OCI-LY3 (cell line): ENCODE measurements at regions not wholly inside any gene's neighbourhood (a gene's known extent, or its start where the extent isn't known, plus 50 kb on each side); places are given as distances from the start of the nearest gene placed in this dataset.

Experiments used
- H2AFZ ChIP-seq: fragments of 200-600, 300-600 bp; shearing (Covaris generic); 2 replicates; pipeline ENCODE4 v1.6.0; 2014; ENCODE audit warnings: antibody characterized with exemption, low read depth, low read length
- H3K27ac ChIP-seq: fragments of 200-600, 300-600 bp; sonication (generic); 2 replicates; pipeline ENCODE4 v1.5.1; 2014; ENCODE audit warnings: mild to moderate bottlenecking, low read length, moderate library complexity, mixed read lengths
- H3K27me3 ChIP-seq: fragments of 200-600, 300-600 bp; sonication (generic); 2 replicates; pipeline ENCODE4 v1.6.1; 2014; ENCODE audit warnings: low read depth, low read length, mixed read lengths
- H3K36me3 ChIP-seq: fragments of 200-600, 300-600 bp; sonication (generic); replicated peaks from 2 replicates; pipeline ENCODE3; 2014; ENCODE audit warnings: low read depth, low read length, mixed read lengths
- H3K4me1 ChIP-seq: fragments of 300-600, 200-600 bp; sonication (generic); 2 replicates; pipeline ENCODE4 v1.6.1; 2014; ENCODE audit warnings: low read length, mixed read lengths
- H3K4me2 ChIP-seq: fragments of 200-600, 300-600 bp; sonication (generic); 2 replicates; pipeline ENCODE4 v1.6.1; 2014; ENCODE audit warnings: low read length, mixed read lengths
- H3K4me3 ChIP-seq: fragments of 300-600, 200-600 bp; sonication (generic); 2 replicates; pipeline ENCODE4 v1.5.1; 2014; ENCODE audit warnings: antibody characterized with exemption, mild to moderate bottlenecking, low read length, moderate library complexity
- H3K79me2 ChIP-seq: fragments of 300-600, 200-600 bp; shearing (Covaris generic); 2 replicates; pipeline ENCODE4 v1.6.1; 2014; ENCODE audit warnings: mild to moderate bottlenecking, low read length, mixed read lengths
- H3K9ac ChIP-seq: fragments of 300-600, 200-600 bp; shearing (Covaris generic); 2 replicates; pipeline ENCODE4 v1.6.0; 2014; ENCODE audit warnings: mild to moderate bottlenecking, low read length, moderate library complexity
- H3K9me3 ChIP-seq: fragments of 200-600, 300-600 bp; shearing (Covaris generic); 2 replicates; pipeline ENCODE4 v1.6.1; 2014; ENCODE audit warnings: low read length, mixed read lengths; ENCODE audit not compliant: insufficient read depth
- H4K20me1 ChIP-seq: fragments of 200-600, 300-600 bp; sonication (generic); 2 replicates; pipeline ENCODE4 v1.6.1; 2016; ENCODE audit warnings: low read length, mixed read lengths; ENCODE audit not compliant: insufficient read depth
- EZH2phosphoT487 ChIP-seq: fragments of 200-600 bp; shearing (Covaris generic); IDR thresholded peaks from 2 replicates; pipeline ENCODE4 v1.6.1; 2018; ENCODE audit warnings: antibody characterized with exemption, mixed run types, low read depth
- TF ChIP-seq, protein P1 (sequence below): fragments of 200-600, 300-600 bp; sonication (generic); IDR thresholded peaks from 2 replicates; pipeline ENCODE4 v1.5.1; 2014; ENCODE audit warnings: antibody characterized with exemption, low read length, low read depth

DNA sequence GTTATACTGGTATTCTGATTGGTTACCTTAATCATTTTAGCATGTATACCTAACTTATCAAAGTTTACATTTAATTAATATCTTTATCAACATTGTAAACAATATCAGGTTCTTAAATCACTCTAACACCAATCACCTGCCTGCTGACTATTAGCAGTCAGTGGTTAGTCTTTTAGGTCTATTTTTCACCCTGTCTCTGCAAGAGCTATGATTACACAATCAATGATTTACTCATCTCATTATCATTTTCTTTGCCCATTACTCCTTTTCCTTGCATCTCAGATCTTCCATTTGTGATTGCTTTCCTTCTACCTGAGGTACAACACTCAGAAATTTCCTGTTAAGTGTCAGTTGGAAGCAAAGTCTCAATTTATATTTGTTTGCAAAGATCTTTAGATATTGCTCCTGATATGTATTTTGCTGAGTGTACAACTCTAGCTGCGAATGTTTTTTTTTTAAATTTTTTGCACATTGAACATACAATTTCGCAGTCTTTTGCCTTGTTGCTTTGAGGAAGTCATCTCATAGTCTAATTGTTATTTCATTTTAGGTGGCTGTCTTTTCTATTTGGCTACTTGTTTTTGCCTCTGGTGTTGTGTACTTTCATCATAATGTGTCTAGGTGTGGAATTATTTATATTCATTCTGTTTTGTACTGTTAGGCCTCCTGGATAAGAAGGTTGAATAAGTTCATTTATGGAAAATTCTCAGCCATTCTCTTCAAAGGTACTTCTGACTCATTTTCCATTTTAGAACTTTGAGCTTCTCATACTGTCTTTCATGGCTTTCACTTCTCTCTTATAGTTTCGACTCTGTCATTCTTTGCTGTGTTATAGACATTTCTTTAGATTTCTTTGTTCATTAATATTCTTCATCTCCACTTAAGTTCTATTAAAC lies 104.9 kb upstream of the CEP162 start:
- no peaks in the 10 kb centered on the region for H3K9me3 ChIP-seq
- peak overlapping the region; percentile 67 for H3K4me2 ChIP-seq
- H3K27me3 ChIP-seq = no peaks in the 10 kb centered on the region
- peak overlapping the region; percentile 88 for H3K27ac ChIP-seq
- H2AFZ ChIP-seq = peak overlapping the region; percentile 60
- H3K36me3 ChIP-seq = peaks cover 5% of the 10 kb centered on the region
- no peaks in the 10 kb centered on the region for H4K20me1 ChIP-seq
- no peaks in the 10 kb centered on the region for H3K79me2 ChIP-seq
- TF ChIP-seq, protein P1, sequence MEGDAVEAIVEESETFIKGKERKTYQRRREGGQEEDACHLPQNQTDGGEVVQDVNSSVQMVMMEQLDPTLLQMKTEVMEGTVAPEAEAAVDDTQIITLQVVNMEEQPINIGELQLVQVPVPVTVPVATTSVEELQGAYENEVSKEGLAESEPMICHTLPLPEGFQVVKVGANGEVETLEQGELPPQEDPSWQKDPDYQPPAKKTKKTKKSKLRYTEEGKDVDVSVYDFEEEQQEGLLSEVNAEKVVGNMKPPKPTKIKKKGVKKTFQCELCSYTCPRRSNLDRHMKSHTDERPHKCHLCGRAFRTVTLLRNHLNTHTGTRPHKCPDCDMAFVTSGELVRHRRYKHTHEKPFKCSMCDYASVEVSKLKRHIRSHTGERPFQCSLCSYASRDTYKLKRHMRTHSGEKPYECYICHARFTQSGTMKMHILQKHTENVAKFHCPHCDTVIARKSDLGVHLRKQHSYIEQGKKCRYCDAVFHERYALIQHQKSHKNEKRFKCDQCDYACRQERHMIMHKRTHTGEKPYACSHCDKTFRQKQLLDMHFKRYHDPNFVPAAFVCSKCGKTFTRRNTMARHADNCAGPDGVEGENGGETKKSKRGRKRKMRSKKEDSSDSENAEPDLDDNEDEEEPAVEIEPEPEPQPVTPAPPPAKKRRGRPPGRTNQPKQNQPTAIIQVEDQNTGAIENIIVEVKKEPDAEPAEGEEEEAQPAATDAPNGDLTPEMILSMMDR = no peak
- no peak for TF ChIP-seq EZH2phosphoT487
- peak overlapping the region; percentile 34 for H3K4me3 ChIP-seq
- peaks cover 27% of the 10 kb centered on the region for H3K4me1 ChIP-seq
- peak overlapping the region; percentile 32 for H3K9ac ChIP-seq

GRCh38 chr6:84330325-84330724 lies 102.9 kb upstream of the CEP162 start:
- Histone ChIP-seq H3K79me2 (no peaks in the 10 kb centered on the region), H3K36me3 (peaks cover 5% of the 10 kb centered on the region), H4K20me1 (no peaks in the 10 kb centered on the region), H3K9me3 (no peaks in the 10 kb centered on the region), H3K4me1 (peaks cover 27% of the 10 kb centered on the region), H2AFZ (no peak overlapping the region), H3K9ac (no peak overlapping the region), H3K4me3 (no peak overlapping the region), H3K4me2 (no peak overlapping the region), H3K27ac (no peak overlapping the region), H3K27me3 (no peaks in the 10 kb centered on the region)
- TF ChIP-seq, protein P1 = no peak
- no peak for TF ChIP-seq EZH2phosphoT487

DNA sequence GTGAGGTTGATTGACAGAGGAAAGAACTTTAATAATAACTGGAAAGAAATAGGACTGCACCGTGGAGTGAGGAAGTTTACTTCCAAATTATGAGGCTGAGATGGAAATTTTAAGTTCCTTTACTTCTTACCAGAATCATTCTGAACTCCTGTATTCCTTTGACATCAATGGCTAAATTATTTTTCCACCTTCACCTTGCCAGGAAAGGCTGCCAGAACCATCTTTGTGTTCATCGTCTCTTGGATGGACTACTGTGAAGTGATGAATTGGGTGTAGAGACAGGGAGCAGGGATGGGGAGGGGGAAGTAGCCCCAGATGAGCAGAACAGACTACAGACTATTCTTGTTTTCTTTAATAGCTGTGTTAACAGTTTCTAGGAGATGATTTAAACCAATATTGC lies 102.1 kb upstream of the CEP162 start:
- Histone ChIP-seq H3K4me2 (no peak overlapping the region), H3K79me2 (no peaks in the 10 kb centered on the region), H3K27me3 (no peaks in the 10 kb centered on the region), H3K36me3 (peaks cover 5% of the 10 kb centered on the region), H3K4me3 (no peak overlapping the region), H2AFZ (no peak overlapping the region), H3K9ac (no peak overlapping the region), H3K4me1 (peaks cover 27% of the 10 kb centered on the region), H4K20me1 (no peaks in the 10 kb centered on the region), H3K27ac (no peak overlapping the region), H3K9me3 (no peaks in the 10 kb centered on the region)
- no peak for TF ChIP-seq EZH2phosphoT487
- TF ChIP-seq, protein P1 = no peak

DNA sequence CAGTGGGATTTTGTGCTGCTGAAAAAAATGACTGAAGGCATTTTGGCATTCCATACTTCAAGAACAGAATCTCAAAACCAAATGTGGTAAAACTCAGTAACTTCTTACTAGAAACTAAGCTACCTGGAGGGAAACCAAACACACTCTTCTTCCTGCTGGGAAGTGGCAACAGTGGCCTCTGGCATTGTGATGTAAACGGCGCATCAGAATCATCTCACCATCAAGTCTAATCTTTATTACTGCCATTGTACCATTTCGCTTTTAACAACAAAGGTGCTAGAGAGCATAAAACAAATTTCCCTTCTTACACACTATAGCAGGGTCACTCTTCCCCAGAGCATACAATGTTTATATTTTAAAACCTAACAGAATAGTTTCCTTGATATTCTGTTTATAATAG lies 101.6 kb upstream of the CEP162 start:
- Histone ChIP-seq H4K20me1 (no peaks in the 10 kb centered on the region), H3K79me2 (no peaks in the 10 kb centered on the region), H3K27ac (no peak overlapping the region), H3K4me2 (no peak overlapping the region), H3K27me3 (no peaks in the 10 kb centered on the region), H3K9me3 (no peaks in the 10 kb centered on the region), H2AFZ (no peak overlapping the region), H3K4me3 (no peak overlapping the region), H3K36me3 (peaks cover 5% of the 10 kb centered on the region), H3K4me1 (peaks cover 27% of the 10 kb centered on the region), H3K9ac (no peak overlapping the region)
- no peak for TF ChIP-seq EZH2phosphoT487
- TF ChIP-seq, protein P1 = no peak
